Keratinocyte (primary cell): ENCODE measurements at regions not wholly inside any gene's neighbourhood (a gene's known extent, or its start where the extent isn't known, plus 50 kb on each side); places are given as distances from the start of the nearest gene placed in this dataset.

ENCODE experiments used
- CTCF ChIP-seq, 3 experiments: IDR thresholded peaks in 1 of 3; conservative IDR thresholded peaks in 1 of 3; optimal IDR thresholded peaks in 1 of 3; 2 replicates in 2 of 3; 3 replicates in 1 of 3; pipeline versions ENCODE3 to v1.5.1; 2011; ENCODE audit warnings: low read length in 3 of 3, mild to moderate bottlenecking in 3 of 3, moderate library complexity in 2 of 3, control low read depth in 1 of 3, inconsistent platforms in 1 of 3; ENCODE audit not compliant: insufficient read depth in 2 of 3; ENCODE audit errors: extremely low read depth in 1 of 3
- EZH2 ChIP-seq: IDR thresholded peaks from one replicate; pipeline ENCODE4 v1.6.1; 2012; ENCODE audit warnings: inconsistent platforms, mild to moderate bottlenecking, low read length, moderate library complexity

- TF ChIP-seq CTCF (optimal IDR thresholded peaks at IDR 0.05 in 1 of 3, IDR thresholded peaks at IDR 0.05 in 1 of 3, conservative IDR thresholded peaks at IDR 0.05 in 1 of 3; ENCODE audit: extremely low read depth in 1 of 3, insufficient read depth in 2 of 3, low read length in 3 of 3): no peak
- TF ChIP-seq EZH2: no peak
Measured at GRCh38 chr11:72524711-72525110, 90.4 kb upstream of the CLPB start.
